NCI-H2196 treated with DMSO at 0.1 percent for 48 hours (cell line): ENCODE measurements at regions not wholly inside any gene's neighbourhood (a gene's known extent, or its start where the extent isn't known, plus 50 kb on each side); places are given as distances from the start of the nearest gene placed in this dataset.

Experiments used
- DNase-seq: peaks from one replicate; lab custom pipeline; 2025; ENCODE audit not compliant: unreplicated experiment; lab: John Stamatoyannopoulos, UW

- DNase-seq, result no peak
These were observed 261.3 kb downstream of the PIK3R1 start for GRCh38 chr5:68476854-68477253.

- DNase-seq, result no peak
These were observed 262.9 kb downstream of the PIK3R1 start for GRCh38 chr5:68478301-68479095.

- DNase-seq, result no peak
These were observed 264.0 kb downstream of the PIK3R1 start for GRCh38 chr5:68479524-68479923.

GRCh38 chr5:68480335-68480940, 264.9 kb downstream of the PIK3R1 start:
- DNase-seq, result no peak

GRCh38 chr5:68482199-68482598, 266.6 kb downstream of the PIK3R1 start:
- DNase-seq, result no peak

- no peak for DNase-seq
These were observed 268.9 kb downstream of the PIK3R1 start for GRCh38 chr5:68484307-68485068.

- no peak for DNase-seq
These were observed 274.0 kb downstream of the PIK3R1 start for GRCh38 chr5:68489556-68489955.

- DNase-seq, result no peak
These were observed 274.9 kb downstream of the PIK3R1 start for GRCh38 chr5:68490406-68490805.

- DNase-seq, result no peak
These were observed 279.2 kb downstream of the PIK3R1 start for GRCh38 chr5:68494771-68495170.

GRCh38 chr5:68499987-68500386, 284.4 kb downstream of the PIK3R1 start:
- DNase-seq, result no peak

- DNase-seq, result no peak
These were observed 285.3 kb downstream of the PIK3R1 start for GRCh38 chr5:68500813-68501212.

- no peak for DNase-seq
These were observed 287.0 kb downstream of the PIK3R1 start for GRCh38 chr5:68502531-68502930.

GRCh38 chr5:68504306-68504705, 288.8 kb downstream of the PIK3R1 start:
- DNase-seq, result no peak

GRCh38 chr5:68505917-68506860, 290.6 kb downstream of the PIK3R1 start:
- no peak for DNase-seq

- DNase-seq, result no peak
These were observed 300.0 kb downstream of the PIK3R1 start for GRCh38 chr5:68515514-68515913.

- no peak for DNase-seq
These were observed 302.7 kb downstream of the PIK3R1 start for GRCh38 chr5:68518286-68518685.

- DNase-seq, result no peak
These were observed 303.6 kb downstream of the PIK3R1 start for GRCh38 chr5:68519143-68519542.

GRCh38 chr5:68521776-68522175, 306.2 kb downstream of the PIK3R1 start:
- DNase-seq, result no peak

- no peak for DNase-seq
These were observed 307.3 kb downstream of the PIK3R1 start for GRCh38 chr5:68522863-68523262.

GRCh38 chr5:68528821-68529273, 313.3 kb downstream of the PIK3R1 start:
- no peak for DNase-seq

- DNase-seq, result no peak
These were observed 314.0 kb downstream of the PIK3R1 start for GRCh38 chr5:68529581-68529980.
